SH-SY5Y (cell line): ENCODE measurements at regions not wholly inside any gene's neighbourhood (a gene's known extent, or its start where the extent isn't known, plus 50 kb on each side); places are given as distances from the start of the nearest gene placed in this dataset.

Experiments
- GATA2 ChIP-seq: IDR thresholded peaks from 2 replicates; pipeline ENCODE4 v1.6.1; 2011; ENCODE audit warnings: mild to moderate bottlenecking, low read depth, low read length
- GATA3 ChIP-seq: IDR thresholded peaks from 2 replicates; pipeline ENCODE4 v1.6.1; 2011; ENCODE audit warnings: low read depth, mild to moderate bottlenecking, low read length, moderate library complexity

DNA sequence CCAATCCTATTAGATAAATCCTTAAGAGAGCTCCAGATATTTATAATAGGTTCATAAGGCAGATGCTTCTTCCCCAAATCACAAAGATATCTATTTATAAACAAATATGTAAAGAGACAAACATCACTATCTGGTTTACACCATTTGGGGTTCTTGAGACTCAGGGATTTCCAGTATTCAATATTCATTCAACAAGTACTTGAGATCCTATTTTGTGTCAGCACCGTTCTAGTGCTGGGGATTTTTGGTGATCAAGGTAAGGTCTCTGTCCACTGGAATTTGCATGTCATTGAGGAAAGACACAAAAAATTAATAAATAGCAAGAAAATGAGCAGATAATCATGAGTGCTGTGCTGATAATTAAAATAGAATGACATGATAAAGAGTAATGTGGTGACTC lies 222.7 kb upstream of the FOXN3 start:
- TF ChIP-seq GATA2, result no peak
- no peak for TF ChIP-seq GATA3
